ENCODE measurements at regions not wholly inside any gene's neighbourhood (a gene's known extent, or its start where the extent isn't known, plus 50 kb on each side); places are given as distances from the start of the nearest gene placed in this dataset.

DNA sequence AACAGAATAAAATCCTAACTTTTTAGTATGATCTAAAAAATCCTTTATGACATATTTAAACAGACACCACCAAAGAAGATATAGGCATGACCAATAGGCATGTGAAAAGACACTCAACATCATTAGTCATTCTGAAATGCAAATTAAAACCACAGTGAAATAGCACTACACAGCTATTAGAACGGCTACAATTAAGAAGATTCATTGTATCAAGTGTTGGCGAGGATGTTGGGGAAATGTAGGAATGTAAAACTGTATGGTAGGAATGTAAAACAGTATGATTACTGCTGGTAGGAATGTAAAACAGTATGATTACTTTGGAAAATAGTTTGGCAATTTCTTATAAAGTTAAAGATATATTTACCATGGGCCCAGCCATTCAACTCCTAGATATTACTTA is 253.3 kb upstream of the TCF4 start:
- H3K4me3 ChIP-seq: no peak overlapping the region
- no peaks in the 10 kb centered on the region for H3K9me3 ChIP-seq
- DNase-seq: no peak
- WGBS, 2 donors: 66 to 78% methylated on average over 2 of the region's 2 CpGs
- intact Hi-C loops (cut with DNase I): no loop called here
- H3K36me3 ChIP-seq: no peaks in the 10 kb centered on the region
- TF ChIP-seq EP300 (IDR thresholded peaks at IDR 0.05) (no peak), POLR2AphosphoS5 (IDR thresholded peaks at IDR 0.05) (no peak), POLR2A (IDR thresholded peaks at IDR 0.05) (no peak)
- TF ChIP-seq, protein P1, sequence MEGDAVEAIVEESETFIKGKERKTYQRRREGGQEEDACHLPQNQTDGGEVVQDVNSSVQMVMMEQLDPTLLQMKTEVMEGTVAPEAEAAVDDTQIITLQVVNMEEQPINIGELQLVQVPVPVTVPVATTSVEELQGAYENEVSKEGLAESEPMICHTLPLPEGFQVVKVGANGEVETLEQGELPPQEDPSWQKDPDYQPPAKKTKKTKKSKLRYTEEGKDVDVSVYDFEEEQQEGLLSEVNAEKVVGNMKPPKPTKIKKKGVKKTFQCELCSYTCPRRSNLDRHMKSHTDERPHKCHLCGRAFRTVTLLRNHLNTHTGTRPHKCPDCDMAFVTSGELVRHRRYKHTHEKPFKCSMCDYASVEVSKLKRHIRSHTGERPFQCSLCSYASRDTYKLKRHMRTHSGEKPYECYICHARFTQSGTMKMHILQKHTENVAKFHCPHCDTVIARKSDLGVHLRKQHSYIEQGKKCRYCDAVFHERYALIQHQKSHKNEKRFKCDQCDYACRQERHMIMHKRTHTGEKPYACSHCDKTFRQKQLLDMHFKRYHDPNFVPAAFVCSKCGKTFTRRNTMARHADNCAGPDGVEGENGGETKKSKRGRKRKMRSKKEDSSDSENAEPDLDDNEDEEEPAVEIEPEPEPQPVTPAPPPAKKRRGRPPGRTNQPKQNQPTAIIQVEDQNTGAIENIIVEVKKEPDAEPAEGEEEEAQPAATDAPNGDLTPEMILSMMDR (IDR thresholded peaks at IDR 0.05): no peak
- H3K4me1 ChIP-seq: no peaks in the 10 kb centered on the region
- no peaks in the 10 kb centered on the region for H3K27me3 ChIP-seq
- no peak overlapping the region for H3K27ac ChIP-seq

DNA sequence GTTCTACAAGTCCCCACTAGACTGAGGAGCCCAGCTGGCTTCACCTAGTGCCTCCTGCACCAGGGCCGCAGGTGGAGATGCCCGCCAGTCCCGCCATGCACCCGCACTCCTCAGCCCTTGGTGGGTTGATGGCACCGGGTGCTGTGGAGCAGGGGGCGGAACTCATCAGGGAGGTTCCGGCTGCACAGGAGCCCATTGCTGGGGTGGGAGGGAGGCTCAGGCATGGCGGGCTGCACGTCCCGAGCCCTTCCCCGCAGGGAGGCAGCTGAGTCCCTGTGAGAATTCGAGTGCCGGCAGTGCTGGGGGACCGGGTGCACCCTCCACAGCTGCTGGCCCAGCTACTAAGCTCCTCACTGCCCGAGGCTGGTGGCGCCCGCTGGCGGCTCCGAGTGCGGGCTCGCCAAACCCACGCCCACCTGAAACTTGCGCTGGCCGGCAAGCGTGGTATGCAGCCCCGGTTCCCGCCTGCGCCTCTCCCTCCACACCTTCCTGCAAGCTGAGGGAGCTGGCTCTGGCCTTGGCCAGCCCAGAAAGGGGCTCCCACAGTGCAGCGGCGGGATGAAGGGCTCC is 252.7 kb upstream of the TCF4 start:
- Histone ChIP-seq H3K36me3 (no peaks in the 10 kb centered on the region), H3K4me1 (no peaks in the 10 kb centered on the region), H3K9me3 (no peaks in the 10 kb centered on the region), H3K4me3 (no peak overlapping the region), H3K27ac (no peak overlapping the region), H3K27me3 (no peaks in the 10 kb centered on the region)
- TF ChIP-seq, protein P1 (IDR thresholded peaks at IDR 0.05): no peak
- TF ChIP-seq POLR2AphosphoS5 (IDR thresholded peaks at IDR 0.05) (no peak), EP300 (IDR thresholded peaks at IDR 0.05) (no peak), POLR2A (IDR thresholded peaks at IDR 0.05) (no peak)
- WGBS, 2 donors: 88 to 92% methylated on average over 30 of the region's 30 CpGs
- intact Hi-C loops (cut with DNase I): no loop called here
- DNase-seq: no peak

DNA sequence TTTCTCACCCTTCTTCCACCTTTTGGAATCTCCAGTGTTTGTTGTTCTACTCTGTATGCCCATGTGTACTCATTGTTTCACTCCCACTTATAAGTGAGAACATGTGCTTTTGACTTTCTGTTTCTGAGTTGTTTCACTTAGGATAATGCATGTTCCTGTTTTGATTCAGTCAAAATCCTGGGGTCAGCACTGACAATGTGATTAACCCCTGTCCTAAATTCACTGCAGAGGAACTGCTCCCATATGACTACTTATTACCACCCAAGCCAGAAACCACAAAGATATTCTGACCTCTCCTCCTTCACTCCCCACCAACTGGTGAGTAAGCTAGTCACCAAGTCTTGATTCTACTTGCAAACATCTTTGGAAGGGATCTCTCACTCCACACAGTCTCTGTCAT is 251.4 kb upstream of the TCF4 start:
- TF ChIP-seq, protein P1 (IDR thresholded peaks at IDR 0.05): no peak
- no peak for TF ChIP-seq POLR2A (IDR thresholded peaks at IDR 0.05)
- TF ChIP-seq POLR2AphosphoS5 (IDR thresholded peaks at IDR 0.05): no peak
- TF ChIP-seq EP300 (IDR thresholded peaks at IDR 0.05): no peak
- intact Hi-C loops (cut with DNase I): no loop called here
- H3K4me3 ChIP-seq: no peak overlapping the region
- no peaks in the 10 kb centered on the region for H3K9me3 ChIP-seq
- no peak overlapping the region for H3K27ac ChIP-seq
- H3K27me3 ChIP-seq: no peaks in the 10 kb centered on the region
- no peaks in the 10 kb centered on the region for H3K36me3 ChIP-seq
- no peak for DNase-seq
- no peaks in the 10 kb centered on the region for H3K4me1 ChIP-seq

DNA sequence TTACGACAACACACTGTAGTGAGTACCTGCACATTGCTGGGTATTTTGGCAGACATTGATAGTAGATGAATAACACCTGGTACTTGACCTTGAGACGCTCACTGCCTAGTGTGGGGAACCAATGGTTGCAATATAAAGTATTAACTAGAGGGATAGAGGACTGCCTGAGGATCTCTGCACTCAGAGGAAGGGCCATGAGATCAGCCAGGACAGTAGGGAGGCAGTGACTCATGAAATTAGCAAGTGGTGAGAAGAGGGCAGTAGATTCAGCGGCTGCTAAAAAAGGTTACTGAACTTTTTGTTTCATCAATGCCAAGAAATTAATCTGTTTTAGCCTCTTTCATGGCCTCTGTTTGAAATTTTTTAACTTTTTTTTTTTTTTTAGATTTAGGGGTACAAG is 250.8 kb upstream of the TCF4 start:
- intact Hi-C loops (cut with DNase I): no loop called here
- WGBS, 2 donors: 88 to 94% methylated on average over 3 of the region's 3 CpGs
- no peak overlapping the region for H3K27ac ChIP-seq

More for the DNA sequence above, 250.8 kb upstream of the TCF4 start:
- Histone ChIP-seq H3K36me3 (no peaks in the 10 kb centered on the region), H3K4me1 (no peaks in the 10 kb centered on the region), H3K4me3 (no peak overlapping the region), H3K9me3 (no peaks in the 10 kb centered on the region), H3K27me3 (no peaks in the 10 kb centered on the region)
- TF ChIP-seq POLR2AphosphoS5 (IDR thresholded peaks at IDR 0.05) (no peak), POLR2A (IDR thresholded peaks at IDR 0.05) (no peak), EP300 (IDR thresholded peaks at IDR 0.05) (no peak)
- TF ChIP-seq, protein P1 (IDR thresholded peaks at IDR 0.05): no peak
- no peak for DNase-seq

Data from sigmoid colon (tissue), 6 donors.